Vagina (tissue), 2 donors: ENCODE measurements at regions not wholly inside any gene's neighbourhood (a gene's known extent, or its start where the extent isn't known, plus 50 kb on each side); places are given as distances from the start of the nearest gene placed in this dataset.
"Not testable (repeated sequence)": the region's sequence is repeated elsewhere in the genome, so short reads cannot be mapped to it uniquely, and the experiment has no call there.

Source experiments
- DNase-seq, 2 donors: peaks; one replicate each; pipeline ENCODE4 v3.0.0-alpha.2; 2017; ENCODE audit errors: extremely low spot score in 2 of 2
- H3K27ac ChIP-seq: fragments of 200-600 bp; sonication (generic); one replicate; pipeline ENCODE4 v1.5.1; 2019
- H3K27me3 ChIP-seq: fragments of 200-600 bp; sonication (generic); one replicate; pipeline ENCODE4 v1.5.1; 2019
- H3K36me3 ChIP-seq, 2 donors: fragments of 200-600 bp; sonication (generic); one replicate each; pipeline ENCODE4 v1.5.1; 2017 to 2019
- H3K4me1 ChIP-seq: fragments of 200-600 bp; sonication (generic); one replicate; pipeline ENCODE4 v1.5.1; 2019
- H3K4me3 ChIP-seq, 2 donors: fragments of 200-600 bp; sonication (generic); 1 replicate in 1 of 2; 2 replicates in 1 of 2; pipeline ENCODE4 v1.5.1; 2016 to 2019
- H3K9me3 ChIP-seq: fragments of 200-600 bp; sonication (generic); one replicate; pipeline ENCODE4 v1.5.1; 2019
- POLR2A ChIP-seq, 2 donors: fragments of 450-650 bp; IDR thresholded peaks; one replicate each; pipeline ENCODE4 v1.6.1; 2017; ENCODE audit warnings: antibody characterized with exemption in 2 of 2, mild to moderate bottlenecking in 2 of 2, moderate library complexity in 2 of 2
- POLR2AphosphoS5 ChIP-seq, 2 donors: sonication (generic); formaldehyde crosslinking; IDR thresholded peaks; one replicate each; pipeline ENCODE4 v1.9.0; 2017; ENCODE audit warnings: antibody characterized with exemption in 2 of 2, mild to moderate bottlenecking in 2 of 2, low read depth in 1 of 2; ENCODE audit not compliant: insufficient read depth in 1 of 2
- intact Hi-C: fragments of 100-400 bp; cut with DNase I; formaldehyde crosslinking; loops from one replicate; pipeline ENCODE4 v1.15.1; 2023
- TF ChIP-seq, protein P1 (sequence below), 3 experiments: fragments of 450-650 bp in 2 of 3; fragments of 200-600 bp in 1 of 3; sonication (generic) in 1 of 3; IDR thresholded peaks; one replicate each; pipeline ENCODE4 v1.5.1; 2017 to 2019; ENCODE audit warnings: antibody characterized with exemption in 3 of 3, mild to moderate bottlenecking in 2 of 3, moderate library complexity in 2 of 3

DNA sequence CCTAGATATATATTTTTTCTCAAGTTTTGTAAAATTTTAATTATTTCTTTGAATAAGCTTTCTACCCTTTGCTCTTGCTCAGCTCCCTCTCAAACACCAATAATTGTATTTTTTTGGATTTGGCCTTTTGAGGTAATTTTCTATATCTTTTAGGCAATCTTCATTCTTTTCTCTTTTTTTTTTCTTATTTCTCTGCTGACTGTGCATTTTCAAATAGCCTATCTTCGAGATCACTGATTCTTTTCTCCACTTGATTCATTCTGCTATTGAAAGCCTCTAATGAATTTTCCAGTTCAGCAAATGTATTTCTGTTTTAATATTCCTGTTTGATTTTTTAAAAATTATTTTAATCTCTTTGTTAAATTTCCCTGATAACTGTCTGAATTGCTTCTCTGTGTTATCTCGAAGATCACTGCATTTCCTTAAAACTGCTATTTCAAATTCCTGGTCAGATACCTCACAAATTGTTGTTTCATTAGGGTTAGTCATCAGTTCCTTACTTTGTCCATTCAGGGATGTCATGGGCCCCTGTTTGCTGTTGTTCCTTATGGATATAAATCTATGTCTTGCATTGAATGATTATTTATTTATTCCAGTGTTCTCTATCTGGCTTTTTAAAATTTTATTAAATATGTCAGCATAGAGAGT lies 100.1 kb upstream of the UNC5B start:
- intact Hi-C loops = no loop called here

DNA sequence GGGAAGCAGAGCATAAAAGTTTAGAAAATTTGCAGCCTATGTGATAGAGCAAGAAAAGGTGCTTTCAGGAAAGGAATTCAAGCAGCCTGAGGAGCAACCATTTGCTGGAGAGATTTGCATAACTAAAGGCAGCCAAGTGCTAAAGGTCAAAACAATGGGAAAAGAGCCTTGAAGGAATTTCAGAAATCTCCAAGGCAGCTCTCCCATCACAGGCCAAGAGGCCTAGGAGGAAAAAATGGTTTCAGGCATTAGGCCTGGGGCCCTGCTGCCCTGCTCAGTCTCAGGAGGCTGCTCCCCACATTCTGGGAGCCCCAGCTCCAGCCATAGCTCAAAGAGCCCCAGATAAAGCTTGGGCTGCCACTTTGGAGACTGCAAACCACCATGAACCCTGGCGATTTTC lies 95.9 kb upstream of the UNC5B start:
- no peak overlapping the region for H3K27ac ChIP-seq
- TF ChIP-seq POLR2AphosphoS5 (IDR thresholded peaks at IDR 0.05; ENCODE audit: insufficient read depth in 1 of 2, low read depth in 1 of 2) (no peak), POLR2A (IDR thresholded peaks at IDR 0.05) (no peak)
- TF ChIP-seq, protein P1, sequence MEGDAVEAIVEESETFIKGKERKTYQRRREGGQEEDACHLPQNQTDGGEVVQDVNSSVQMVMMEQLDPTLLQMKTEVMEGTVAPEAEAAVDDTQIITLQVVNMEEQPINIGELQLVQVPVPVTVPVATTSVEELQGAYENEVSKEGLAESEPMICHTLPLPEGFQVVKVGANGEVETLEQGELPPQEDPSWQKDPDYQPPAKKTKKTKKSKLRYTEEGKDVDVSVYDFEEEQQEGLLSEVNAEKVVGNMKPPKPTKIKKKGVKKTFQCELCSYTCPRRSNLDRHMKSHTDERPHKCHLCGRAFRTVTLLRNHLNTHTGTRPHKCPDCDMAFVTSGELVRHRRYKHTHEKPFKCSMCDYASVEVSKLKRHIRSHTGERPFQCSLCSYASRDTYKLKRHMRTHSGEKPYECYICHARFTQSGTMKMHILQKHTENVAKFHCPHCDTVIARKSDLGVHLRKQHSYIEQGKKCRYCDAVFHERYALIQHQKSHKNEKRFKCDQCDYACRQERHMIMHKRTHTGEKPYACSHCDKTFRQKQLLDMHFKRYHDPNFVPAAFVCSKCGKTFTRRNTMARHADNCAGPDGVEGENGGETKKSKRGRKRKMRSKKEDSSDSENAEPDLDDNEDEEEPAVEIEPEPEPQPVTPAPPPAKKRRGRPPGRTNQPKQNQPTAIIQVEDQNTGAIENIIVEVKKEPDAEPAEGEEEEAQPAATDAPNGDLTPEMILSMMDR (IDR thresholded peaks at IDR 0.05) = no peak
- no peaks in the 10 kb centered on the region for H3K4me1 ChIP-seq
- peaks cover 13% of the 10 kb centered on the region for H3K9me3 ChIP-seq
- intact Hi-C loops = no loop called here
- no peak for DNase-seq
- no peaks in the 10 kb centered on the region for H3K36me3 ChIP-seq
- no peaks in the 10 kb centered on the region for H3K27me3 ChIP-seq
- H3K4me3 ChIP-seq = no peak overlapping the region

More for the DNA sequence above, 100.1 kb upstream of the UNC5B start:
- no peak for DNase-seq
- no peak for TF ChIP-seq POLR2AphosphoS5 (IDR thresholded peaks at IDR 0.05; ENCODE audit: insufficient read depth in 1 of 2, low read depth in 1 of 2)
- H3K27me3 ChIP-seq = no peaks in the 10 kb centered on the region
- no peaks in the 10 kb centered on the region for H3K36me3 ChIP-seq
- no peak overlapping the region for H3K4me3 ChIP-seq
- H3K4me1 ChIP-seq = no peaks in the 10 kb centered on the region
- H3K27ac ChIP-seq = no peak overlapping the region
- peaks cover 9% of the 10 kb centered on the region for H3K9me3 ChIP-seq

DNA sequence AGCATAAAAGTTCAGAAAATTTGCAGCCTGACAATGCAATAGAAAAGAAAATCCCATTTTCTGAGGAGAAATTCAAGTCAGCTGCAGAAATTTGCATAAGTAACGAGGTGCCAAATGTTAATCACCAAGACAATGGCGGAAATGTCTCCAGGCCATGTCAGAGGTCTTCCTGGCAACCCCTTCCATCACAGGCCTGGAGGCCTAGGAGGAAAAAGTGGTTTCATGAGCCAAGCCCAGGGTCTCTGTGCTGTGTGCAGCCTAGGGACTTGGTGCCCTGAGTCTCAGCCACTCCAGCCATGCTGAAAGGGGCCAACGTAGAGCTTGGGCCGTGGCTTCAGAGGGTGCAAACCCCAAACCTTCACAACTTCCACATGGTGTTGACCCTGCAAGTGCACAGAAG lies 94.8 kb upstream of the UNC5B start:
- DNase-seq, H3K4me1 ChIP-seq, intact Hi-C loops, H3K4me3 ChIP-seq, H3K36me3 ChIP-seq, H3K27me3 ChIP-seq, H3K27ac ChIP-seq: not testable (repeated sequence)
- peaks cover 13% of the 10 kb centered on the region for H3K9me3 ChIP-seq

DNA sequence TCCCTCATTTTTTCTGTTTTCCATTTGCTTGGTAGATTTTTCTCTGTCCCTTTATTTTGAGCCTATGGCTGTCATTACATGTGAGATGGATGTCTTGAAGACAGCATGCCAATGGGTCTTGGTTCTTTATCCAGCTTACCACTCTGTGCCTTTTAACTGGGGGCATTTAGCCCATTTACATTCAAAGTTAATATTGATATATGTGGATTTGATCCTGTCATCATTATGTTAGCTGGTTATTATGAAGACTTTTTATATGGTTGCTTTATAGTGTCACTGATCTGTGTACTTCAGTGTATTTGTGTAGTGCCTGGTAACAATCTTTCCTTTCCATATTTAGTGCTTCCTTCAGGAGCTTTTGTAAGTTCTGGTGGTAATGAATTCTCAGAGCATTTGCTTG lies 89.3 kb upstream of the UNC5B start:
- intact Hi-C loops = no loop called here
- H3K4me3 ChIP-seq = no peak overlapping the region
- no peaks in the 10 kb centered on the region for H3K9me3 ChIP-seq
- no peaks in the 10 kb centered on the region for H3K4me1 ChIP-seq
- no peak for DNase-seq
- no peaks in the 10 kb centered on the region for H3K27me3 ChIP-seq
- no peak overlapping the region for H3K27ac ChIP-seq
- TF ChIP-seq POLR2AphosphoS5 (IDR thresholded peaks at IDR 0.05; ENCODE audit: insufficient read depth in 1 of 2, low read depth in 1 of 2) = no peak
- no peak for TF ChIP-seq POLR2A (IDR thresholded peaks at IDR 0.05)
- TF ChIP-seq, protein P1 (IDR thresholded peaks at IDR 0.05) = no peak
- no peaks in the 10 kb centered on the region for H3K36me3 ChIP-seq

DNA sequence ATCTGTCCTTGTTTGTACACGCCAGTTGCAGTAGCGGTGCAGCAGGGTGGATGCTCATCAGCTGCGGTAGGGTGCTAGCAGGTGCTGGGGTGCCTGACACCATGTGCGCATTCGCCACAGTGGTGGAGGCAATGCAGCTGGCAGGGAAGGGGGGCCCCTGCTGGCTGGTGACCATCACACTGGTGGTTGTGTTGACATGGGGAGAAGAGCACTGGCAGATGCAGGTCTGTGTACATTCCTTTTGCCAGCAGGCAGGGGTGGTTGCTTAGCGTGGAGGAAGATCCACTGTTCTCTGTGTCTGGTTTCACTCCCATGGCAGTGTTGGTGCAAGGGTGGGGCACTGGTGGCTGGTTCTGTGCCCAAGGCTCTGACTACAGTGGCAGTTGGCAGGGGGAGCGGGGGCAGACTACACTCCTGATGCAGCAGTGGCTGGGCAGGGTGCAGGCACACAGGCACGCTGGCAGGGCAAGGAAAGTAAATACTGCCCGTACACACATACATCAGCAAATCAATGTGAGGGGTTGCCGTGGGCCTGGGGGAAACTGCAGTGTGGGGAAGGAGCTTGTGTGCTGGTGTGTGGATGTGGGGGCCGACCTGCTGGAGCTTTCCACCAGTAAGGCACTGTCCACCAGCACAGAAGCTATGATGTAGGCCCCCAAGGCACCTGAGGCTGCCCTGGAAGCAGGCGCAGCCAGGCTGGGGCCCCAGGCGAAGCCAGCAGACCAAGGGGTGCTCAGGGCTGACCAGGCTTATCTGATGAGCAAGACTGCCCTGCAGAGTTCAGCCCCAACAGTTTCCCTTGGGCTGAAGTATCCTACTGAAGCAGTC lies 87.2 kb upstream of the UNC5B start:
- peaks cover 7% of the 10 kb centered on the region for H3K4me1 ChIP-seq
- no peaks in the 10 kb centered on the region for H3K27me3 ChIP-seq
- intact Hi-C loops = no loop called here
- TF ChIP-seq POLR2AphosphoS5 (IDR thresholded peaks at IDR 0.05; ENCODE audit: insufficient read depth in 1 of 2, low read depth in 1 of 2) (no peak), POLR2A (IDR thresholded peaks at IDR 0.05) (no peak)
- TF ChIP-seq, protein P1 (IDR thresholded peaks at IDR 0.05) = no peak
- H3K4me3 ChIP-seq = no peak overlapping the region
- peak in 1 of 2 donors; percentile 81 for DNase-seq
- H3K9me3 ChIP-seq = no peaks in the 10 kb centered on the region
- no peaks in the 10 kb centered on the region for H3K36me3 ChIP-seq
- H3K27ac ChIP-seq = no peak overlapping the region

DNA sequence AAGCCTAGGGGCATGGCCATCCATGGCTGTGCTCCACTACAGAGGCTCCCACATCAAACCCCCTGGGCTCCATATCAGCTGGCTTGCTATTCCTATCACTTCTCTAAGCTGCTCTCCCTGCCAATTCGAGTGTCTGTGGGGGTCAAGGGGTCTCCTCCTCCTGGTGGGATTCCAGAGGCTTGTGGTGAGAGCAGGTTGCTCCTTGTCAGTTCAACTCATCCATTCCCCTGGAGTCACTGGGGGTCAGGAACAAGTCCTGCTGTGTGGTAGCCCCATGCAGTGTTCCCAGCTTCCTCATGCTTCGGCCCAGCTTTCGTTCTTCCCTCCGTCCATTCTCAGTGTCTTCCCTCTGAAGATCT lies 86.6 kb upstream of the UNC5B start:
- intact Hi-C loops = no loop called here

More for the DNA sequence above, 86.6 kb upstream of the UNC5B start:
- Histone ChIP-seq H3K27ac (no peak overlapping the region), H3K27me3 (no peaks in the 10 kb centered on the region), H3K4me1 (peaks cover 7% of the 10 kb centered on the region), H3K36me3 (no peaks in the 10 kb centered on the region), H3K4me3 (no peak overlapping the region), H3K9me3 (no peaks in the 10 kb centered on the region)
- DNase-seq = peak; percentile 74 to 81
- TF ChIP-seq POLR2A (IDR thresholded peaks at IDR 0.05) = no peak
- no peak for TF ChIP-seq POLR2AphosphoS5 (IDR thresholded peaks at IDR 0.05; ENCODE audit: insufficient read depth in 1 of 2, low read depth in 1 of 2)
- TF ChIP-seq, protein P1 (IDR thresholded peaks at IDR 0.05) = no peak
